GM12865 (cell line): ENCODE measurements at regions not wholly inside any gene's neighbourhood (a gene's known extent, or its start where the extent isn't known, plus 50 kb on each side); places are given as distances from the start of the nearest gene placed in this dataset.

ENCODE experiments used
- DNase-seq: peaks from one replicate; pipeline ENCODE4 v3.0.0; 2010; ENCODE audit warnings: low read depth
- H3K4me3 ChIP-seq: 2 replicates; pipeline ENCODE4 v1.5.1; 2011; ENCODE audit warnings: mild to moderate bottlenecking, low read depth, low read length, control low read depth
- CTCF ChIP-seq: IDR thresholded peaks from 2 replicates; pipeline ENCODE4 v1.5.1; 2011; ENCODE audit warnings: low read length, control low read depth, low read depth, inconsistent platforms; ENCODE audit not compliant: insufficient read depth; ENCODE audit errors: missing control alignments

GRCh38 chr5:15079566-15079965 lies 208.0 kb upstream of the ANKH start:
- DNase-seq: no peak
- H3K4me3 ChIP-seq: no peak overlapping the region
- TF ChIP-seq CTCF: no peak

DNA sequence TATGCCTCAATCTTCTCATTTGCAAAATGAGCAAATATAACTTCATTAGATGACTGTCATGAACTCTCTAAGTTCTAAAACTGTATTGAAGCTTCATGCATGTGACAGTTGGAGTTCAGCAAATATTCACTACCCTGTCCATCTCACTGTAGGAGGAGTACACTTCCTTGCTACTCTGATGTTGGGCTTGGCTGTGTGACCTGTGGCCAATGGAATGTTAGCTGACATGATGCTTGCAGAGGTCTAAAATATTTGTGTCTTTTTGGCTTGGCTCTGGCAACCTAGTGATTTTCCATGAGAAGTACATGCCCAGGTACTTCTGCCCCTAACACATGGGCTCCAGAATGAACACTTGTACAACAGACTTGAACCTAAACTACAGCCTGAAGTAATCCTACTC lies 203.1 kb upstream of the ANKH start:
- TF ChIP-seq CTCF: no peak
- DNase-seq: no peak
- H3K4me3 ChIP-seq: no peak overlapping the region

GRCh38 chr5:15073453-15073852 lies 201.9 kb upstream of the ANKH start:
- H3K4me3 ChIP-seq: no peak overlapping the region
- DNase-seq: no peak
- TF ChIP-seq CTCF: no peak

DNA sequence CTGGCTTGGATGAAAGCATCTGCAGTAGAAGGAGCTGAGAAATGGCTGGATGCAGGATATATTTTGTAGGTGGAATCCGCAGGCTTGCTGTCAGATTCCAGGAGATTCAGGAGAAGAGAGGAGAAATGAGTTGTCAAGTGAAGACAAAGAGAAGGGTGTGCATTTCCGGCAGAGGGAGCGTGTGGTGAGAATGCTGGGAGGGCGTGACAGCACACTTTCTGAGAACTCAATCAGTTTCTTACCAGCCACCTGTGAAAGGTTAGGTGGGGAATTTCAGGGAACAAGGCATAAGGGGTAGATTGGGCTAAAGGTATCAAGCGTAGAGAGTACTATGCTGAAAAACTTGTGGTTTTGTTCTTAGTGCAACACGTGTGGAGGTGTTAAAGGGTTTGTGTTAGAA lies 199.3 kb upstream of the ANKH start:
- TF ChIP-seq CTCF: no peak
- H3K4me3 ChIP-seq: no peak overlapping the region
- DNase-seq: no peak

- no peak for DNase-seq
- H3K4me3 ChIP-seq: no peak overlapping the region
- no peak for TF ChIP-seq CTCF
Observed at GRCh38 chr5:15069407-15069905, 197.9 kb upstream of the ANKH start.

DNA sequence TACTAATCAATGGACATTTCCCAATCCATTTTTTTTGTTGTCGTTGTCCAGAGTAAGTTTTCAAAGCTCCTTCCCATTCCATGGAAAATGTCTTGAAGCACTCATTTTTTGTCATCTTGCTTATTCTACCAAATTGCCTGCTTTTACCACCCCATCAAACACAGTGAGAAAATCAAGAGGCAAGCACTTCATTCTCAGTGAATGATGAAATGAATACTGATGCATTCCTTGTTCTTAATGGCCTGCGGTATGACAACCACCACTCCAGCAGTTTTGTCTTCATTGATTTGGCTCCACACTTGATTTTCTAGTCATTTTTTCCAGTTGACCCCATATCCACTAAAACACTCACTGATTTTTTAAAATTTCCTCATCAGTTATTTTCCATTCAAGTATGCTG lies 193.5 kb upstream of the ANKH start:
- H3K4me3 ChIP-seq: no peak overlapping the region
- no peak for TF ChIP-seq CTCF
- no peak for DNase-seq

GRCh38 chr5:15064396-15064795 lies 192.8 kb upstream of the ANKH start:
- no peak for DNase-seq
- H3K4me3 ChIP-seq: no peak overlapping the region
- no peak for TF ChIP-seq CTCF
